ENCODE measurements at regions not wholly inside any gene's neighbourhood (a gene's known extent, or its start where the extent isn't known, plus 50 kb on each side); places are given as distances from the start of the nearest gene placed in this dataset.

DNA sequence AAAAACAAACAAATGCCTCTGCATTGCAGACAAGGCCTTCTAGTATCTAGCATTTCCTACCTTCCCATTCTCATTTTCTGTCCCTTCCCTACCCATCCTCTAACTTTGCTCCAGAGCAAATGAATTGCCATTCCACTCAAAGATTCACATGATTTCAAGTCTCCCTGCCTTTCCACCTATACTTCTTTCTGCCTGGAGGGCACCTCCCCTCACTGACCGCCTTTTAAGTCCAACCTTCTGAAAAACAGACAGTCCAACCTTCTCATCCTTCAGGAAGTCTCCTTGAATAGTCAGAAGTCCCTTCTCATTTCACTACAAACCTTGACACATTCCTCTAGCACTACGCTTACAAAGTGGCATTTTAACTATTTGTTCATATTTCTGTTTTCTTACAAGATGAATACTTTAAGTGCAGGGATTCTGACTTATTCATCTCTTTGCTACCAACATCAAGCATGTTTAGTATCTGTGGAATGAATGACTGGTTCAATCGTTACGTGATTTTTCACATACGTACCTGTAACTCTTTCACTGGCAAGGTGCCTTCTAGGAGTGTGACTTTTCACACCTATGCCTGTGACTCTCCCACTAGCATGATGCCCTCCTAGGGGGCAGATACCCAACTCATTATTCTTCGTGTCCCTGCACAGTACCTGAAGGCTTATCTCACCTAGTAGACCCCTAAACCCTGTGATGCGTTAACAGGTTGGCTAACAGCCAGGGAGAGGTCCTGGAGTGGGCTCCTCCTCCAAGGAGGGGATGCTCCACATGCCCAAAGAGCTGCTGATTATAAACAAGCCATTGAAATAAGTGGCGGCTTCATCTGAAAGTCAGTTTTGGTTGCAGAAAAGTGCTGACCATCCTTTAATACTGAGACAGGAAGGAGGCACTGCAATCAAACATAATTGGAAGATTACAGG lies 356.2 kb downstream of the MYCN start:
- Histone ChIP-seq H3K27ac (no peak overlapping the region), H3K4me3 (no peak overlapping the region), H3K4me1 (no peaks in the 10 kb centered on the region), H3K9me3 (peaks cover 0 to 7% (median 0%) of the 10 kb centered on the region in 3 donors), H3K36me3 (no peaks in the 10 kb centered on the region), H3K27me3 (peaks cover 0 to 7% (median 0%) of the 10 kb centered on the region in 4 donors)
- TF ChIP-seq, protein P1, sequence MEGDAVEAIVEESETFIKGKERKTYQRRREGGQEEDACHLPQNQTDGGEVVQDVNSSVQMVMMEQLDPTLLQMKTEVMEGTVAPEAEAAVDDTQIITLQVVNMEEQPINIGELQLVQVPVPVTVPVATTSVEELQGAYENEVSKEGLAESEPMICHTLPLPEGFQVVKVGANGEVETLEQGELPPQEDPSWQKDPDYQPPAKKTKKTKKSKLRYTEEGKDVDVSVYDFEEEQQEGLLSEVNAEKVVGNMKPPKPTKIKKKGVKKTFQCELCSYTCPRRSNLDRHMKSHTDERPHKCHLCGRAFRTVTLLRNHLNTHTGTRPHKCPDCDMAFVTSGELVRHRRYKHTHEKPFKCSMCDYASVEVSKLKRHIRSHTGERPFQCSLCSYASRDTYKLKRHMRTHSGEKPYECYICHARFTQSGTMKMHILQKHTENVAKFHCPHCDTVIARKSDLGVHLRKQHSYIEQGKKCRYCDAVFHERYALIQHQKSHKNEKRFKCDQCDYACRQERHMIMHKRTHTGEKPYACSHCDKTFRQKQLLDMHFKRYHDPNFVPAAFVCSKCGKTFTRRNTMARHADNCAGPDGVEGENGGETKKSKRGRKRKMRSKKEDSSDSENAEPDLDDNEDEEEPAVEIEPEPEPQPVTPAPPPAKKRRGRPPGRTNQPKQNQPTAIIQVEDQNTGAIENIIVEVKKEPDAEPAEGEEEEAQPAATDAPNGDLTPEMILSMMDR (IDR thresholded peaks at IDR 0.05) = no peak
- TF ChIP-seq POLR2A (IDR thresholded peaks at IDR 0.05) = no peak
- 64 to 77% methylated on average over 7 to 8 of the region's 8 CpGs for WGBS, 2 donors
- DNase-seq = no peak
- intact Hi-C loops (cut with DNase I) = no loop called here

DNA sequence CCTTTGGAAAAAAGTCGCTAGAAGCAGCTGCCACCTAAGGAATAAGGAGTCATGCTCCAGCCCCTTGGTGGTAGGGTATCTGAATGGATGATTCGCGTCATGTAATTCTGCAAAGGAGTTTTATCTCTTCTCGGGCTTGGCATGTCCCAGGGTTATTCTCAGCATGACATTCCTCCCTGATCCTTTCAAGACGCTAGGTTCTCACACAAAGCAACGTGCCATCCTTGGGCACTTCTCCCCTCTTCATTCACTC lies 355.6 kb downstream of the MYCN start:
- H3K27me3 ChIP-seq = peaks cover 0 to 12% (median 0%) of the 10 kb centered on the region in 4 donors
- no peaks in the 10 kb centered on the region for H3K4me1 ChIP-seq
- 74 to 85% methylated on average over 6 of the region's 6 CpGs for WGBS, 2 donors
- no peak for DNase-seq
- TF ChIP-seq, protein P1 (IDR thresholded peaks at IDR 0.05) = no peak
- TF ChIP-seq POLR2A (IDR thresholded peaks at IDR 0.05) = no peak
- no peaks in the 10 kb centered on the region for H3K36me3 ChIP-seq
- intact Hi-C loops (cut with DNase I) = no loop called here
- no peak overlapping the region for H3K4me3 ChIP-seq
- peaks cover 0 to 7% (median 0%) of the 10 kb centered on the region in 3 donors for H3K9me3 ChIP-seq
- H3K27ac ChIP-seq = no peak overlapping the region

DNA sequence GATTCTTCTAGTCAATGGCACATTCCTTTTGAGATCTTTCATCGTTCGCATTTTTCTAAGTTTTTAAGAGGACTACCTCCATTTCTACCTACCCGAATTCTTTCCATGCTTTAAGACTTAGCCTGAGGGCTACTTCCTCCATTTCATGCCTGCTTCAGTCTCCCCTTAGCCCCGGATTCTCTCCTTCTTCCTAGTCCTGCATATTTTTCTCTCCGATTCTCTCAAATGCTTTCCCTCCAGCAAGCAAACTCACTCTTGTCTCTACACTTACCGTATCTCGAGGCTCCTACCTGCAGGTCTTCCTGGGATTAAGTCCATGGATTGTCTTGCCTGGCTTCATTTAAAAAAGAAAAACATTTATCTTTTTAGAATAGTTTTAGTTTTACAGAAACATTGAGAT lies 354.4 kb downstream of the MYCN start:
- Histone ChIP-seq H3K4me3 (no peak overlapping the region), H3K4me1 (no peaks in the 10 kb centered on the region), H3K27me3 (peaks cover 0 to 19% (median 0%) of the 10 kb centered on the region in 4 donors), H3K27ac (no peak overlapping the region), H3K36me3 (no peaks in the 10 kb centered on the region), H3K9me3 (no peaks in the 10 kb centered on the region)
- TF ChIP-seq POLR2A (IDR thresholded peaks at IDR 0.05) = no peak
- TF ChIP-seq, protein P1 (IDR thresholded peaks at IDR 0.05) = no peak
- intact Hi-C loops (cut with DNase I) = no loop called here
- WGBS, 2 donors = 71 to 85% methylated on average over 7 of the region's 7 CpGs
- no peak for DNase-seq

DNA sequence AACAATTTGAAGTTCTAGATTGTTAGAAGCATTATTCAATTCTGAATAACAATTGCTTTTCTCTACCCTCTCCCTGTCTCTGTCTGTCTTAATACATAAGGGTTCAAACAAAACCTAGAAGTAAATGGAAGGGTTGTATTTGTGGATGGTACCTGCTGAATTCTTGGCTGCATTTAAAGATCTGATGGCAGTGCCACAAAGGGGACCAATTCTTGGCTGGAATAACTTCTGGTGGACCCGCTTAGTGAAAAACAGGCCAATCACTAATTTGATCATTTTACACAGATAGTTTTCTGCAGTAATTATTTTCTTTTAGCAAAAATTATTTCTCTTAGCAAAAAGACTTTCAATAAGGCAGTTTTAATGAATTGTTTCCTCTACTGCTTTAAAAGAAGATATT lies 353.5 kb downstream of the MYCN start:
- Histone ChIP-seq H3K27ac (no peak overlapping the region), H3K36me3 (no peaks in the 10 kb centered on the region), H3K4me3 (no peak overlapping the region), H3K9me3 (no peaks in the 10 kb centered on the region), H3K27me3 (peaks cover 0 to 19% (median 0%) of the 10 kb centered on the region in 4 donors), H3K4me1 (no peaks in the 10 kb centered on the region)
- TF ChIP-seq, protein P1 (IDR thresholded peaks at IDR 0.05) = no peak
- DNase-seq = no peak
- intact Hi-C loops (cut with DNase I) = no loop called here
- 95 to 100% methylated on average over 1 of the region's 1 CpG for WGBS, 2 donors

DNA sequence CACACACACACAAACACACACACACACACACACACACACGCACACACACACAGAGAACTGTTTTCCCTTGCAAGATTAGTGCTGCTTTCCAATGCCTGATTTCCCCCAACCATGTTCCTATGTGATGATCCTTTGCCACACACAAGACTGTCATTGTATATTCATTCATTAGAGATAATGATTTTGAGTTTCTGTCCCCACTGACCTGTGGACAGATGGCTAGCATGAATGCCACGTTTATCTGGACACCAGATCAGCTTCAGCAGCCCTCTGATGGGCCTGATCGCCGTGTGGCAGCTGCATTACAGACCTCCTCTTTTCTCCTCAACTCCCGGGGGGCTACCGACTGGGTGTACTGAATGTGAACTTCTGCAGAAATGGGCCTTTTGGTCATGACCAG lies 353.0 kb downstream of the MYCN start:
- TF ChIP-seq POLR2A (IDR thresholded peaks at IDR 0.05) = no peak
- TF ChIP-seq, protein P1 (IDR thresholded peaks at IDR 0.05) = no peak
- Histone ChIP-seq H3K27me3 (peaks cover 0 to 19% (median 0%) of the 10 kb centered on the region in 4 donors), H3K27ac (no peak overlapping the region), H3K9me3 (no peaks in the 10 kb centered on the region), H3K4me1 (no peaks in the 10 kb centered on the region), H3K4me3 (no peak overlapping the region), H3K36me3 (no peaks in the 10 kb centered on the region)
- WGBS, 2 donors = 73 to 77% methylated on average over 3 to 6 of the region's 6 CpGs
- no peak for DNase-seq
- intact Hi-C loops (cut with DNase I) = no loop called here
